BJ (cell line): ENCODE measurements at regions not wholly inside any gene's neighbourhood (a gene's known extent, or its start where the extent isn't known, plus 50 kb on each side); places are given as distances from the start of the nearest gene placed in this dataset.

ENCODE experiments used
- CTCF ChIA-PET: fragments of 350-600 bp; formaldehyde crosslinking; extraction: SDS; loops from one replicate; lab custom pipeline; 2021; ENCODE audit warnings: antibody characterized with exemption, inconsistent platforms; lab: Yijun Ruan, JAX
- POLR2A ChIA-PET: fragments of 300-600 bp; sonication (Branson Sonifier 250); formaldehyde crosslinking; extraction: SDS; loops from one replicate; lab custom pipeline; 2021; ENCODE audit warnings: antibody characterized with exemption; lab: Charles Lee
- DNase-seq: peaks from one replicate; pipeline ENCODE4 v3.0.0-alpha.2; 2011; ENCODE audit warnings: low read depth
- H3K27me3 ChIP-seq: 2 replicates; pipeline ENCODE4 v1.6.0; 2011; ENCODE audit warnings: low read length; ENCODE audit not compliant: control insufficient read depth, insufficient read depth
- H3K36me3 ChIP-seq: 2 replicates; pipeline ENCODE4 v1.5.1; 2011; ENCODE audit warnings: low read length; ENCODE audit not compliant: control insufficient read depth, insufficient read depth
- H3K4me3 ChIP-seq: 2 replicates; pipeline ENCODE4 v1.5.1; 2011; ENCODE audit warnings: low read depth, mild to moderate bottlenecking, control low read depth, low read length
- TF ChIP-seq, protein P1 (sequence below): IDR thresholded peaks from 2 replicates; pipeline ENCODE4 v1.5.1; 2011; ENCODE audit warnings: low read depth, mild to moderate bottlenecking, control low read depth, inconsistent platforms, low read length, moderate library complexity; ENCODE audit not compliant: insufficient read depth

DNA sequence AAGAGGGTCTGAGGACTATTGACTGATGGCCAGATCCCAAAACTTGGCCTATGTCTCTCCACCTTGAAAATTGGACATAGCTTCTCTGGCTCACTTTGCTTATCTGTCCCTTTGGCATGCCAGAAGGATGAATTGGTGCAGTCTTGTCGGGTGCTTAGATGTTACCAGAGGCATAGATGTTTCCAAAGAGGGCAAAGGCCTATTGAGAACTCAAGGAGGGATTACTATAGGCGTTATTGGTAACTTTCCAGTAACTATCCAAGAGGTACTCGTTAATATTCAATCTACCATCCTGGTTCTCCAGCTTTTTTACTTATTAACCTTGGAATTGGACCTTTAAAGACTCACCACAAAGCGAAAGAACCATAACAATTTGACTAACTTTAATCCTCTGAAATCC, 368.3 kb upstream of the ESRRG start:
- CTCF ChIA-PET: no interaction called here
- TF ChIP-seq, protein P1, sequence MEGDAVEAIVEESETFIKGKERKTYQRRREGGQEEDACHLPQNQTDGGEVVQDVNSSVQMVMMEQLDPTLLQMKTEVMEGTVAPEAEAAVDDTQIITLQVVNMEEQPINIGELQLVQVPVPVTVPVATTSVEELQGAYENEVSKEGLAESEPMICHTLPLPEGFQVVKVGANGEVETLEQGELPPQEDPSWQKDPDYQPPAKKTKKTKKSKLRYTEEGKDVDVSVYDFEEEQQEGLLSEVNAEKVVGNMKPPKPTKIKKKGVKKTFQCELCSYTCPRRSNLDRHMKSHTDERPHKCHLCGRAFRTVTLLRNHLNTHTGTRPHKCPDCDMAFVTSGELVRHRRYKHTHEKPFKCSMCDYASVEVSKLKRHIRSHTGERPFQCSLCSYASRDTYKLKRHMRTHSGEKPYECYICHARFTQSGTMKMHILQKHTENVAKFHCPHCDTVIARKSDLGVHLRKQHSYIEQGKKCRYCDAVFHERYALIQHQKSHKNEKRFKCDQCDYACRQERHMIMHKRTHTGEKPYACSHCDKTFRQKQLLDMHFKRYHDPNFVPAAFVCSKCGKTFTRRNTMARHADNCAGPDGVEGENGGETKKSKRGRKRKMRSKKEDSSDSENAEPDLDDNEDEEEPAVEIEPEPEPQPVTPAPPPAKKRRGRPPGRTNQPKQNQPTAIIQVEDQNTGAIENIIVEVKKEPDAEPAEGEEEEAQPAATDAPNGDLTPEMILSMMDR: no peak
- no peaks in the 10 kb centered on the region for H3K36me3 ChIP-seq
- no peak overlapping the region for H3K4me3 ChIP-seq
- H3K27me3 ChIP-seq: no peaks in the 10 kb centered on the region
- POLR2A ChIA-PET: no interaction called here
- DNase-seq: no peak

DNA sequence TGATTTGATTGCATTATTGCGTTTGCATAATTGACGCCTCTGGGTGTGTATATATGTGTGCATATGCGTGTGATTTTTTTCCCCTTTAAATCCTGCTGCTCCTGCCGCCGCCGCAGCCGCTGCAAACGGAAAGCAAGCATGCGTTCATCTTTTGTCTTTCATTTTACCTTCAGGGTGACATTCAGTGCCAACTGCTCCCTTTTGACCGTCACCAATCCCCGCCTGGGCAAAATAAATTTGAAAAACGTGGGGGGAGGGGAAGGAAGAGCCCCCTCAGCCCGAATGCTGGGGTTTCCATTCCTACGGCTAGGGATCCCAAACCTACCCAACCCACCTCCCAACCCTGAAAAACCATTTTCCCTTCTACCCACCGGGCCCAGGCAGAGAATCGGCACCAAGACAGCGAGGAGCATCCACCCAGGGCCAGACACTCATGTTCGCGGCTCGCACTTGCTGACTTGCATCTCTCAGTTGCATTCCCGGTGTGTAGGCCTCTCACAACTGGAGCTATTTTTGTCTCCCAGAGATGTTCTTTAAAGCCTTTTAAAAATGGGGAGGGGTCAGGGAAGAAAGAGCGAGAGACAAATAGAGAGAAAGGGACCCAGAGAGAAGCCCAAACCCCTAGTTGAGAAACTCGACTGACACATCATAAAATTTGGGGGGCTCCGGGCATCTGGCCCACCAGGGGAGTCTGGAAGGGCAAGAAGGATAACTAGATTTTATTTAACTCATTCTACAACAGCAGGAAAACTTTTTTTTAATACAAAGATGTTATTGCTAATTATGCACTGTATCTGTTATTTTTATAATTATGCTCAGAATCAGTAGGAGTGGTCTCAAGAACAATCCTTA, 367.1 kb upstream of the ESRRG start:
- Histone ChIP-seq H3K36me3 (no peaks in the 10 kb centered on the region), H3K4me3 (peak overlapping the region; percentile 9; the same call in 1 of the 2 replicates), H3K27me3 (no peaks in the 10 kb centered on the region)
- TF ChIP-seq, protein P1: no peak
- POLR2A ChIA-PET: no interaction called here
- CTCF ChIA-PET: no interaction called here
- DNase-seq: no peak

DNA sequence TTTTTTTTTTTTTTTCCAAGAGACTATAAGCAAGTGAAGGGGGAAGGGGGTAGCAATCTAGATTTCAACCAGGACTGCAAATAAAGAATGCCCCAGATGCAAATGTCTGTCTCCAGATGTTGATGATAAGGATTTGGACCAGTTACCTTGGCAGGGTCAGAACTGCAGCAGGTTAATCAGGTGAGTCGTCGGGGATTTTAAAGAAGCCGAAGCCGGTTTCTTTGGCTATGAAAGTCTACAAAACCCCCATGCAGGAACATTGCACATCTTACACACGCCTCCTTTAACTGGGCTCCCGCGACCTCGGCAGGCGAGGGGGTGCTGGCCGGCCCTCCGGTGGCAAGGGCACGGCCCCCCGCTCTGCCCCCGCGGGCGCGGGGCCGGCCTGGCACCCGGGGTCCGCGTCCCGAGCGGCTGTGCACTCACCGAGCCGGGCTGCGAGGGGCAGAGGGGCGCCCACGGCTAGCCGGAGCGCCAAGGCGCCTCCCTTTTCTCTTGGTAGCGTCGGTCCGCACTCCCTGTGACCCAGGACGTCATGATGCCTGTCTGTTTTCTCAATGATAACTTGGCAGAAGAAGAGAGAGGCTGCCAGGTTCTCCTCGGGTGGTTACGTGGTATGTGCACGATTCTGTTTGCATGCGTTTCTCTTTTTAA, 366.3 kb upstream of the ESRRG start:
- no peaks in the 10 kb centered on the region for H3K36me3 ChIP-seq
- TF ChIP-seq, protein P1: no peak
- ChIA-PET POLR2A (no interaction called here), CTCF (no interaction called here)
- no peaks in the 10 kb centered on the region for H3K27me3 ChIP-seq
- DNase-seq: no peak
- peak overlapping the region; percentile 22 for H3K4me3 ChIP-seq

DNA sequence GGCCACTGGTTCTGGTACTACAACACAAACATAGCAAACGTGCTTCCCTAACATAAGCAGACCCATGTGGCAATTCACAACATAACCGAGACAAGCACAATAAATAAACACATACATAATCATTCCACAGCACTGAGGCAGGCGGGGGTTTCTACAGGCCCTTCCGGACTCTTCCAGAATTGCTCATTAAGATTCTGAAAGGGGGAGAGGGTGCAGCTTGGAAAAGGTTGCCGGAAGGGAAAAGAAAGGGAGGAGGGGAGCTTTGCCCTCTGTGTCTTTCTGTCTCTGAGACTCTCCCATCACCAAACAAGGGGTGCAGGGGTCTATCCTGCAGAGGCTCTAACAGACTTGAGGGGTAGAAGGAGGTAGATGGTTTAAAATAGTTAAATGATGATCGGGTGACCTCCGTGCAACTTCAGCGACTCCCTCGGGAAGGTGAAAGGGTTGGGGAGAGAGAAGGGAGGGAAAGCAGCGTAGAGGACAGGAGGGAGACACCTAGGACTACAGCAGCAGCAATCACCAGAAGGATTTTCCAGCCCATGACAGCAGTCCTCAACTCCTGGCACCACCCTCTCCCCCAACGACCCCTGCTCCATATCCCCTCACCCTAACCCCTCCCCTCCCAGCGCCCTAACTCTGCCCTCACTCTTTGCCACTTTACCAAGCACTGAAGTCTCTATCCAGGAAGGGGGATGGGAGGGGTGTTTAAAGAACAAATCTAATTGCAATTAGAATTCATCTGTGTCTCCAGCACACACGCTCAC, 365.5 kb upstream of the ESRRG start:
- Histone ChIP-seq H3K4me3 (no peak overlapping the region), H3K27me3 (no peaks in the 10 kb centered on the region), H3K36me3 (no peaks in the 10 kb centered on the region)
- DNase-seq: no peak
- CTCF ChIA-PET: no interaction called here
- TF ChIP-seq, protein P1: no peak
- POLR2A ChIA-PET: no interaction called here

DNA sequence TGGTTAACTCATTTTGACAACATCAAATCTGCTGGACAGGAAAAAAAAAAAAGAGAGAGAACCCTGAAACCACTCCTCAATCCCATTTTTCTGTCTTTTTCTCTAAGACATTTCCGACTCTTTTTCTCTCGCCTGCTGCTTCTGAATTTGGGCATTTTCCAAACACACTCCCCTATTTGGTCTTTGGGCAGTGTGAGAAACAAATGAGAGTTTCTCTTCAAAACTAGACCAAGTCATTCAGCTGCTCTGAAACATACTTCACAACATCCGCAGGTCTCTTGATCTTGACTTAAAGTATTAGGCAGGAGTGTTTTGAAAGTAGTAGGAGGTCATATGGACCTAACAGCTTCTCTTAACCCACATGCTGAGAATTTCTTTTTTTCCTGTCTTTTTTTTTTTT, 364.8 kb upstream of the ESRRG start:
- POLR2A ChIA-PET: no interaction called here
- Histone ChIP-seq H3K36me3 (no peaks in the 10 kb centered on the region), H3K27me3 (no peaks in the 10 kb centered on the region), H3K4me3 (no peak overlapping the region)
- CTCF ChIA-PET: no interaction called here
- TF ChIP-seq, protein P1: no peak
- no peak for DNase-seq
